ENCODE measurements at regions not wholly inside any gene's neighbourhood (a gene's known extent, or its start where the extent isn't known, plus 50 kb on each side); places are given as distances from the start of the nearest gene placed in this dataset.
A peak's percentile ranks its signal among the peaks of the same experiment; 100 is the strongest.

- Histone ChIP-seq H3K79me2 (ENCODE audit: insufficient read depth) (no peaks in the 10 kb centered on the region), H3K4me3 (no peak overlapping the region), H3K27me3 (replicated peaks; ENCODE audit: insufficient read depth) (no peaks in the 10 kb centered on the region), H4K20me1 (ENCODE audit: insufficient read depth) (no peaks in the 10 kb centered on the region), H3K4me1 (ENCODE audit: insufficient read depth) (no peaks in the 10 kb centered on the region), H3K9ac (no peak overlapping the region), H3K9me3 (ENCODE audit: low read depth) (no peaks in the 10 kb centered on the region), H2AFZ (no peak overlapping the region), H3K4me2 (ENCODE audit: unreplicated experiment) (no peak overlapping the region), H3K36me3 (ENCODE audit: low read depth) (no peaks in the 10 kb centered on the region), H3F3A (ENCODE audit: insufficient read depth) (no peaks in the 10 kb centered on the region), H3K27ac (no peak overlapping the region), H3K9me2 (ENCODE audit: insufficient read depth) (no peaks in the 10 kb centered on the region)
- WGBS, 2 experiments (ENCODE audit: low coverage in 1 of 2, low lambda C conversion rate in 2 of 2, missing lambda C conversion rate in 2 of 2), result 69 to 70% methylated on average over 11 of the region's 11 CpGs
- no peak for DNase-seq
- no peak for TF ChIP-seq EZH2 (IDR thresholded peaks at IDR 0.05; ENCODE audit: insufficient read depth, poor library complexity, severe bottlenecking)
- TF ChIP-seq EZH2phosphoT487 (IDR thresholded peaks at IDR 0.05; ENCODE audit: insufficient read depth, low read depth), result no peak
- in situ Hi-C loops (cut with MboI), result no loop called here
These were observed 85.5 kb downstream of the RMI2 start for GRCh38 chr16:11430601-11431317.

- no peaks in the 10 kb centered on the region for H3K9me2 ChIP-seq (ENCODE audit: insufficient read depth)
- H3K9ac ChIP-seq, result no peak overlapping the region
- H3K27me3 ChIP-seq (replicated peaks; ENCODE audit: insufficient read depth), result no peaks in the 10 kb centered on the region; the same call in 1 of the 2 replicates
- H3F3A ChIP-seq (ENCODE audit: insufficient read depth), result no peaks in the 10 kb centered on the region
- TF ChIP-seq EZH2phosphoT487 (IDR thresholded peaks at IDR 0.05; ENCODE audit: insufficient read depth, low read depth) (no peak), EZH2 (IDR thresholded peaks at IDR 0.05; ENCODE audit: insufficient read depth, poor library complexity, severe bottlenecking) (no peak)
- H3K9me3 ChIP-seq (ENCODE audit: low read depth), result no peaks in the 10 kb centered on the region
- no peak overlapping the region for H3K4me3 ChIP-seq
- no peak overlapping the region for H3K4me2 ChIP-seq (ENCODE audit: unreplicated experiment)
- peak; percentile 37 for DNase-seq
- H3K36me3 ChIP-seq (ENCODE audit: low read depth), result no peaks in the 10 kb centered on the region
- H4K20me1 ChIP-seq (ENCODE audit: insufficient read depth), result no peaks in the 10 kb centered on the region
- 34 to 39% methylated on average over 4 of the region's 4 CpGs for WGBS, 2 experiments (ENCODE audit: low coverage in 1 of 2, low lambda C conversion rate in 2 of 2, missing lambda C conversion rate in 2 of 2)
- in situ Hi-C loops (cut with MboI), result no loop called here
- H3K4me1 ChIP-seq (ENCODE audit: insufficient read depth), result no peaks in the 10 kb centered on the region
- H2AFZ ChIP-seq, result no peak overlapping the region
- no peaks in the 10 kb centered on the region for H3K79me2 ChIP-seq (ENCODE audit: insufficient read depth)
- no peak overlapping the region for H3K27ac ChIP-seq
These were observed 86.7 kb downstream of the RMI2 start for GRCh38 chr16:11431915-11432465.

GRCh38 chr16:11432856-11433395, 87.7 kb downstream of the RMI2 start:
- no peaks in the 10 kb centered on the region; the same call in 1 of the 2 replicates for H3K27me3 ChIP-seq (replicated peaks; ENCODE audit: insufficient read depth)
- no peak overlapping the region for H2AFZ ChIP-seq
- TF ChIP-seq EZH2 (IDR thresholded peaks at IDR 0.05; ENCODE audit: insufficient read depth, poor library complexity, severe bottlenecking), result no peak
- TF ChIP-seq EZH2phosphoT487 (IDR thresholded peaks at IDR 0.05; ENCODE audit: insufficient read depth, low read depth), result no peak
- H3F3A ChIP-seq (ENCODE audit: insufficient read depth), result no peaks in the 10 kb centered on the region
- H3K4me1 ChIP-seq (ENCODE audit: insufficient read depth), result no peaks in the 10 kb centered on the region
- WGBS, 2 experiments (ENCODE audit: low coverage in 1 of 2, low lambda C conversion rate in 2 of 2, missing lambda C conversion rate in 2 of 2), result 78% methylated on average over 4 of the region's 4 CpGs
- no peak overlapping the region for H3K4me3 ChIP-seq
- no peak overlapping the region for H3K27ac ChIP-seq
- H4K20me1 ChIP-seq (ENCODE audit: insufficient read depth), result no peaks in the 10 kb centered on the region
- no peak overlapping the region for H3K9ac ChIP-seq
- H3K79me2 ChIP-seq (ENCODE audit: insufficient read depth), result no peaks in the 10 kb centered on the region
- DNase-seq, result no peak
- no peaks in the 10 kb centered on the region for H3K36me3 ChIP-seq (ENCODE audit: low read depth)
- in situ Hi-C loops (cut with MboI), result no loop called here
- no peaks in the 10 kb centered on the region for H3K9me3 ChIP-seq (ENCODE audit: low read depth)
- no peak overlapping the region for H3K4me2 ChIP-seq (ENCODE audit: unreplicated experiment)
- no peaks in the 10 kb centered on the region for H3K9me2 ChIP-seq (ENCODE audit: insufficient read depth)

- Histone ChIP-seq H3K79me2 (ENCODE audit: insufficient read depth) (no peaks in the 10 kb centered on the region), H3K9me2 (ENCODE audit: insufficient read depth) (no peaks in the 10 kb centered on the region), H3K4me3 (no peak overlapping the region), H4K20me1 (ENCODE audit: insufficient read depth) (no peaks in the 10 kb centered on the region), H3K4me1 (ENCODE audit: insufficient read depth) (no peaks in the 10 kb centered on the region), H3K27ac (no peak overlapping the region), H2AFZ (no peak overlapping the region), H3K9me3 (ENCODE audit: low read depth) (no peaks in the 10 kb centered on the region), H3F3A (ENCODE audit: insufficient read depth) (no peaks in the 10 kb centered on the region), H3K27me3 (replicated peaks; ENCODE audit: insufficient read depth) (no peaks in the 10 kb centered on the region; the same call in 1 of the 2 replicates), H3K4me2 (ENCODE audit: unreplicated experiment) (no peak overlapping the region), H3K36me3 (ENCODE audit: low read depth) (no peaks in the 10 kb centered on the region), H3K9ac (no peak overlapping the region)
- WGBS, 2 experiments (ENCODE audit: low coverage in 1 of 2, low lambda C conversion rate in 2 of 2, missing lambda C conversion rate in 2 of 2), result 69 to 78% methylated on average over 11 of the region's 11 CpGs
- in situ Hi-C loops (cut with MboI), result no loop called here
- no peak for TF ChIP-seq EZH2phosphoT487 (IDR thresholded peaks at IDR 0.05; ENCODE audit: insufficient read depth, low read depth)
- TF ChIP-seq EZH2 (IDR thresholded peaks at IDR 0.05; ENCODE audit: insufficient read depth, poor library complexity, severe bottlenecking), result no peak
- DNase-seq, result no peak
These were observed 90.3 kb downstream of the RMI2 start for GRCh38 chr16:11435576-11435975.
